ENCODE measurements at regions not wholly inside any gene's neighbourhood (a gene's known extent, or its start where the extent isn't known, plus 50 kb on each side); places are given as distances from the start of the nearest gene placed in this dataset.

GRCh38 chr1:168822911-168823310 lies 93.9 kb upstream of the DPT start:
- WGBS (ENCODE audit: extremely low coverage, insufficient coverage, insufficient read length): no CpG with 5 or more reads among the region's 2 CpGs

GRCh38 chr1:168823988-168824387 lies 95.0 kb upstream of the DPT start:
- no peak overlapping the region for H2AFZ ChIP-seq (ENCODE audit: insufficient read depth, low read length, poor library complexity)
- no peak overlapping the region for H3K27ac ChIP-seq (ENCODE audit: low read depth, low read length)
- no peak overlapping the region for H3K4me3 ChIP-seq (ENCODE audit: low read depth, low read length)
- no peaks in the 10 kb centered on the region for H3K9me3 ChIP-seq (ENCODE audit: insufficient read depth, low read depth, low read length)
- H2BK5ac ChIP-seq (ENCODE audit: low read depth, low read length, poor library complexity): no peak overlapping the region
- H3K4ac ChIP-seq (ENCODE audit: low read depth, low read length): no peak overlapping the region
- peaks cover 3 to 4% of the 10 kb centered on the region in 2 experiments for H3K4me1 ChIP-seq (ENCODE audit: control insufficient read depth in 1 of 2, insufficient read depth in 2 of 2, low read length in 2 of 2)
- H3K23ac ChIP-seq (ENCODE audit: low read length): no peak overlapping the region
- H3K18ac ChIP-seq (ENCODE audit: low read length): no peak overlapping the region
- no peak overlapping the region for H4K91ac ChIP-seq (ENCODE audit: low read depth, low read length)
- H3K79me2 ChIP-seq (ENCODE audit: control insufficient read depth, insufficient read depth, low read length, poor library complexity): peaks cover 2% of the 10 kb centered on the region
- no peak overlapping the region for H3K14ac ChIP-seq (ENCODE audit: low read length)
- H3K27me3 ChIP-seq (ENCODE audit: insufficient read depth, low read length): no peaks in the 10 kb centered on the region
- WGBS (ENCODE audit: extremely low coverage, insufficient coverage, insufficient read length): no CpG with 5 or more reads among the region's 4 CpGs
- no peak overlapping the region for H4K8ac ChIP-seq (ENCODE audit: low read depth, low read length)
- H4K12ac ChIP-seq (ENCODE audit: low read depth, low read length): no peak overlapping the region
- H3K4me2 ChIP-seq (ENCODE audit: low read length): no peak overlapping the region
- no peak overlapping the region for H2AK5ac ChIP-seq (ENCODE audit: low read length)
- no peak overlapping the region for H2BK120ac ChIP-seq (ENCODE audit: insufficient read depth, low read length, poor library complexity)
- no peak overlapping the region for H2BK12ac ChIP-seq (ENCODE audit: low read length)
- H3K9ac ChIP-seq (ENCODE audit: low read length): no peak overlapping the region
- DNase-seq: no peak
- no peaks in the 10 kb centered on the region for H3K36me3 ChIP-seq (ENCODE audit: control insufficient read depth in 1 of 2, insufficient read depth in 2 of 2, low read length in 2 of 2)
- H3K79me1 ChIP-seq (ENCODE audit: low read length): no peaks in the 10 kb centered on the region

More at GRCh38 chr1:168822911-168823310, 93.9 kb upstream of the DPT start:
- Histone ChIP-seq H3K23ac (ENCODE audit: low read length) (no peak overlapping the region), H2BK5ac (ENCODE audit: low read depth, low read length, poor library complexity) (no peak overlapping the region), H3K9me3 (ENCODE audit: insufficient read depth, low read depth, low read length) (no peaks in the 10 kb centered on the region), H3K4me1 (ENCODE audit: control insufficient read depth in 1 of 2, insufficient read depth in 2 of 2, low read length in 2 of 2) (peaks cover 3 to 4% of the 10 kb centered on the region in 2 experiments), H3K79me2 (ENCODE audit: control insufficient read depth, insufficient read depth, low read length, poor library complexity) (peaks cover 2% of the 10 kb centered on the region), H3K9ac (ENCODE audit: low read length) (no peak overlapping the region), H2BK12ac (ENCODE audit: low read length) (no peak overlapping the region), H3K4me2 (ENCODE audit: low read length) (no peak overlapping the region), H3K4me3 (ENCODE audit: low read depth, low read length) (no peak overlapping the region), H3K4ac (ENCODE audit: low read depth, low read length) (no peak overlapping the region), H2AK5ac (ENCODE audit: low read length) (no peak overlapping the region), H2BK120ac (ENCODE audit: insufficient read depth, low read length, poor library complexity) (no peak overlapping the region), H2AFZ (ENCODE audit: insufficient read depth, low read length, poor library complexity) (no peak overlapping the region), H4K12ac (ENCODE audit: low read depth, low read length) (no peak overlapping the region), H3K27ac (ENCODE audit: low read depth, low read length) (no peak overlapping the region), H3K14ac (ENCODE audit: low read length) (no peak overlapping the region), H3K18ac (ENCODE audit: low read length) (no peak overlapping the region), H4K91ac (ENCODE audit: low read depth, low read length) (no peak overlapping the region), H3K79me1 (ENCODE audit: low read length) (no peaks in the 10 kb centered on the region), H3K27me3 (ENCODE audit: insufficient read depth, low read length) (no peaks in the 10 kb centered on the region), H4K8ac (ENCODE audit: low read depth, low read length) (no peak overlapping the region), H3K36me3 (ENCODE audit: control insufficient read depth in 1 of 2, insufficient read depth in 2 of 2, low read length in 2 of 2) (no peaks in the 10 kb centered on the region)
- no peak for DNase-seq

GRCh38 chr1:168824418-168825065 lies 95.5 kb upstream of the DPT start:
- Histone ChIP-seq H3K9ac (ENCODE audit: low read length) (no peak overlapping the region), H3K4me2 (ENCODE audit: low read length) (no peak overlapping the region), H2AK5ac (ENCODE audit: low read length) (no peak overlapping the region), H3K79me1 (ENCODE audit: low read length) (no peaks in the 10 kb centered on the region), H3K9me3 (ENCODE audit: insufficient read depth, low read depth, low read length) (no peaks in the 10 kb centered on the region), H2BK5ac (ENCODE audit: low read depth, low read length, poor library complexity) (peak overlapping the region; percentile 15), H4K91ac (ENCODE audit: low read depth, low read length) (no peak overlapping the region), H3K18ac (ENCODE audit: low read length) (no peak overlapping the region), H3K27me3 (ENCODE audit: insufficient read depth, low read length) (no peaks in the 10 kb centered on the region), H2BK12ac (ENCODE audit: low read length) (no peak overlapping the region), H2AFZ (ENCODE audit: insufficient read depth, low read length, poor library complexity) (no peak overlapping the region), H3K36me3 (ENCODE audit: control insufficient read depth in 1 of 2, insufficient read depth in 2 of 2, low read length in 2 of 2) (no peaks in the 10 kb centered on the region), H3K4me3 (ENCODE audit: low read depth, low read length) (no peak overlapping the region), H3K14ac (ENCODE audit: low read length) (peak overlapping the region; percentile 50), H4K8ac (ENCODE audit: low read depth, low read length) (no peak overlapping the region), H3K23ac (ENCODE audit: low read length) (no peak overlapping the region), H3K79me2 (ENCODE audit: control insufficient read depth, insufficient read depth, low read length, poor library complexity) (peaks cover 2% of the 10 kb centered on the region), H2BK120ac (ENCODE audit: insufficient read depth, low read length, poor library complexity) (no peak overlapping the region), H3K27ac (ENCODE audit: low read depth, low read length) (no peak overlapping the region), H3K4ac (ENCODE audit: low read depth, low read length) (no peak overlapping the region), H4K12ac (ENCODE audit: low read depth, low read length) (no peak overlapping the region), H3K4me1 (ENCODE audit: control insufficient read depth in 1 of 2, insufficient read depth in 2 of 2, low read length in 2 of 2) (peaks cover 3 to 4% of the 10 kb centered on the region in 2 experiments)
- DNase-seq: no peak
- WGBS (ENCODE audit: extremely low coverage, insufficient coverage, insufficient read length): no CpG with 5 or more reads among the region's 2 CpGs

GRCh38 chr1:168825129-168825528 lies 96.1 kb upstream of the DPT start:
- no CpG with 5 or more reads among the region's 1 CpG for WGBS (ENCODE audit: extremely low coverage, insufficient coverage, insufficient read length)
- H4K12ac ChIP-seq (ENCODE audit: low read depth, low read length): no peak overlapping the region
- H2AFZ ChIP-seq (ENCODE audit: insufficient read depth, low read length, poor library complexity): no peak overlapping the region
- H2BK120ac ChIP-seq (ENCODE audit: insufficient read depth, low read length, poor library complexity): no peak overlapping the region
- H2AK5ac ChIP-seq (ENCODE audit: low read length): no peak overlapping the region
- H3K18ac ChIP-seq (ENCODE audit: low read length): no peak overlapping the region
- H3K27ac ChIP-seq (ENCODE audit: low read depth, low read length): no peak overlapping the region
- no peaks in the 10 kb centered on the region for H3K9me3 ChIP-seq (ENCODE audit: insufficient read depth, low read depth, low read length)
- no peak overlapping the region for H3K9ac ChIP-seq (ENCODE audit: low read length)
- no peak overlapping the region for H4K8ac ChIP-seq (ENCODE audit: low read depth, low read length)
- H3K4me1 ChIP-seq (ENCODE audit: control insufficient read depth in 1 of 2, insufficient read depth in 2 of 2, low read length in 2 of 2): peaks cover 3 to 4% of the 10 kb centered on the region in 2 experiments
- H3K4me3 ChIP-seq (ENCODE audit: low read depth, low read length): no peak overlapping the region
- no peaks in the 10 kb centered on the region for H3K27me3 ChIP-seq (ENCODE audit: insufficient read depth, low read length)
- no peak overlapping the region for H4K91ac ChIP-seq (ENCODE audit: low read depth, low read length)
- no peak for DNase-seq
- no peak overlapping the region for H3K4me2 ChIP-seq (ENCODE audit: low read length)
- no peak overlapping the region for H2BK12ac ChIP-seq (ENCODE audit: low read length)
- H3K4ac ChIP-seq (ENCODE audit: low read depth, low read length): no peak overlapping the region
- H3K79me2 ChIP-seq (ENCODE audit: control insufficient read depth, insufficient read depth, low read length, poor library complexity): peaks cover 2% of the 10 kb centered on the region
- no peaks in the 10 kb centered on the region for H3K36me3 ChIP-seq (ENCODE audit: control insufficient read depth in 1 of 2, insufficient read depth in 2 of 2, low read length in 2 of 2)
- no peak overlapping the region for H3K14ac ChIP-seq (ENCODE audit: low read length)
- no peaks in the 10 kb centered on the region for H3K79me1 ChIP-seq (ENCODE audit: low read length)
- no peak overlapping the region for H2BK5ac ChIP-seq (ENCODE audit: low read depth, low read length, poor library complexity)
- H3K23ac ChIP-seq (ENCODE audit: low read length): no peak overlapping the region
